HG02870 (cell line): ENCODE measurements at regions not wholly inside any gene's neighbourhood (a gene's known extent, or its start where the extent isn't known, plus 50 kb on each side); places are given as distances from the start of the nearest gene placed in this dataset.
"Not testable (repeated sequence)": the region's sequence is repeated elsewhere in the genome, so short reads cannot be mapped to it uniquely, and the experiment has no call there.

Experiments used
- ATAC-seq: cut with Tn5 transposase; IDR thresholded peaks from one replicate; pipeline ENCODE4 v1.9.1; 2021; ENCODE audit warnings: mild to moderate bottlenecking, moderate library complexity; ENCODE audit not compliant: unreplicated experiment

DNA sequence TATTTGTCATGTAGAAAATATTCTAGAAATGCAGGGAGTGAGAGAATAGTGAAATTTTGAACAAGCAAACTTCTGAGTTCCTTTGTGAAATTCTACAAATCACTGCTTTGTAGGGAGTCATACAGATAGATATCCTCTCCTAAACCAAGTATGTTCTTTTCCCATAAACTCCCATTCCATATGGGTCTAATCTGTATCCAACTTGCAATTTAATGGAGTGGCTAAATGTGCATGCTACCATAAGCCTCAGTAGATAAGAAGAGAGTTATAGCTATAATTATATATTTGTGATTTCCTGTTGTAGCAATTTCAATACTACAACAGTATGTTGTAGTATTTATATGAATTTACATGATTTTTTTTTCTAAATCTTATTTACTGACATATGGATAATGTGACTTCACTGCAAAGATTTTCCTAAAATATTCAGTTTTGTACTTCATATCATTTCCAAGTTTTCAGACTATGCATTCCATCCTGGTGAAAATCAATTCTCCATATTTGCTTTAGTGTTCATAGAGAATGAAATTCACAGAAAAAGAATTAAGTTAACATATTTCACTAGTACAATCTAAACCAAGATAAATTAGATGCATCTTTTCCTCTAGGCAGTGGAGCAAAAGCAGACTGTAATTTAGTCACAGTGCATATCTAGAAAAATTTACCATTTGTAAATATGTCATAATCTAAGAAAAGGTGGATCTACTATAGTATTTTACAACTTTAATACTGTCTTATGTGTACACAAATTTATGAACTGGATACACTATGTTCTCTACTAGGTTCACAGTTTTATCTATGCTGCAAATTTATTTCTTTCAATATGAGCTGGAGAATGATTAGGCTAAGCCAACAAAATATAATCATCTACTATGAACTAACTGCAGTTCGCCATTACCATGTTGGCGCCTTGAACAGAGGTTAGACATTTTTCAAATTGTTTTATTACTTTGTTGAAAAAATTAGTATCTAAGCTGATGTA is 372.9 kb upstream of the NDST3 start:
- ATAC-seq: no peak

DNA sequence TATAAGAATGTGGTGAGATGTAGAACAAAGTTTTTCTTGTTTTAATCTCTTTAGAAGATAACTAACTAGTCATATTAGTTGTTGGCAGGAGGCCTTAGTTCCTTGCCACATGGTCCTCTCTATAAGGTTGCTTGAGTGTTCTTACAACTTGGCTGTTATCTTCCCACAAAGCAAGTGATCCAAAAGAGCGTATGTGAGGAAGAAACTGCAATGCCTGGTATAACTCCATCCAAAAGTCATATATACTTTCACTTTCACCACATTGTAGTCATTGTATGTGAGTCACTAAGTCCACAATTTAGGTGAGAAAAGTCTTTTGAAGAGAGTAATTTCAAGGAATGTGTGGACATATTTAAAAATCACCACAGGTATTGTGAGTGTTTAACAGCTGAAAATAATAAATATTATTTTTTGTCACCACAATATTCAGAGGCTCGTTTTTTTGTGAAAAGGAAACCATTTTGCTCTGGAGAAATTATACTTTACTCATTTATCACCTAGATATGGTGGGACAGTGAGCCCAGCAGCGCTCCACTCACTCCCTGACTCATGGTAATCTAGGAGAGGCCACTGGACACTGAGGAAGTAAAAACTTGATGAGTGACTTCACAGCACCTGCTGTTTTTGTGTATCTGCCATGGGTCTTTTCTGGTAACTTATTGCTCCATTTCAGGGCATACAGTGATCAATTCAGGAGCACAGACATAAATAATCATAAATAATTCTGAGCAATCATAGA is 369.4 kb upstream of the NDST3 start:
- no peak for ATAC-seq

GRCh38 chr4:117676153-117676552 is 358.1 kb upstream of the NDST3 start:
- ATAC-seq: no peak

DNA sequence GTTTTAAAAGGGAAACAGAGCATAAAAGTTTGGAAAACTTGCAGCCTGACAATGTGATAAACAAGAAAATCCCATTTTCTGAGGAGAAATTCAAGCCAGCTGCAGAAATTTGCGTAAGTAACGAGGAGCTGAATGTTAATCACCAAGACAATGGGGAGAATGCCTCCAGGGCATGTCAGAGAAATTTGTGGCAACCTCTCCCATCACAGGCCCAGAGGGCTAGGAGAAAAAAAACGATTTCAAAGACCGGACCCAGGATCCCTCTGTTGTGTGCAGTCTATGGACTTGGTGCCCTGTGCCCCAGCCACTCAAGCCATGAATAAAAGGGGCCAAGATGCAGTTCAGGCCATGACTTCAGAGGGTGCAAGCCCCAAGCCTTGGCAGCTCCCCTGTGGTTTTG is 355.4 kb upstream of the NDST3 start:
- ATAC-seq: no peak

- no peak for ATAC-seq
Measured at GRCh38 chr4:117691572-117692351, 342.5 kb upstream of the NDST3 start.

- no peak for ATAC-seq
Measured at GRCh38 chr4:117692538-117692937, 341.7 kb upstream of the NDST3 start.

DNA sequence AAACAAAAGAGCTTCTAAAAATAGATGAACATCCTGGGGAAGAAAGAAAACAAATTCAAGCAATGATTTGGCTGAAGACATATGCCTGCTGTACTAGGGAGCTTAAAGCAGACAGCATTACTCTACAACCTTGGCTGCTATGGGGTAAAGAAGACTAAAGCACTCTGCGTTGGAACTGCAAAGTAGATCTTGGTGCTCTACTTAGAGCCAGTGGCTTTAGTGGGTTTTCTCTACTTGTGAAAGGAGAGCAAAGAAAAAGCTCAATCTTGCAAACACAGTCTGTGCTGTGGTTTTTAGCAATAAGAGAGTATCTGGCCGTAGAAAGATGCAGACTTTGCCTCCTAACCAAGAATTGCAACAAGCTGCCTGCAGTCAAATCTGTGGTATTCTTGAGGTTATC is 334.7 kb upstream of the NDST3 start:
- no peak for ATAC-seq

DNA sequence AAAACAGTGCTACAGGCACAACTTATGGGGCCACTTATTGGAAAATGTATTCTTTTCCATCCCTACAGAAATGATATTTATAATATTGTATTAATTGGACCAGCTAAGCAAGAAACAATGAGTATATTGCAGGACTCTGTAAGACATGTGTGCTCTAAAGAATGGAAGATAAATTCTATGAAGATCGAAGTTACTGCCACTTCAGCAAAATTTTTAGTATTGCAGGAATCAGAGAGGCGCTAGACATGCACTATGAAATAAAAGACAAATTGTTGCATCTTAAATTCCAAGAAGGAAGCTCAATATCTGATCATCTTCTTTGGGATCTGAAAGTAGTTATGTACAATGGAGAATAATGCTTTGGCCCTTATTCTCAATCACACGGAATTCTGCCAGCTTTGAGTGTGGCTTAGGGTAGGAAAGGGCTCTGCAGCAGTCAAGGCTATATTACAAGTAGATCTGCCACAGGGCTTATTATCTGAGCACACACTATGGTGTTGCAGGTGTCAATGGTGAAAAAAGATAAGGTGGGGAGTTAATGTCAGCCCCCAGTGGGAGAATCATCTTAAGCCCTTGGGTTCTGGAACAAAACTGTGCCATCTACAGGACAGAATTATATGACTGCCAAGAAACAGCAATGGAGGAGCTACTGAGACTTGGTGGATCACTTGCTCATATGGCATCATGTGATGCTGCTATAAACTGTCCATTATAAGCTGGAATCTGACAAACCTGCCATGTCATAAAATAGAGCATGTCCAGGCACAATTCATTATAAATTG is 334.0 kb upstream of the NDST3 start:
- no peak for ATAC-seq

DNA sequence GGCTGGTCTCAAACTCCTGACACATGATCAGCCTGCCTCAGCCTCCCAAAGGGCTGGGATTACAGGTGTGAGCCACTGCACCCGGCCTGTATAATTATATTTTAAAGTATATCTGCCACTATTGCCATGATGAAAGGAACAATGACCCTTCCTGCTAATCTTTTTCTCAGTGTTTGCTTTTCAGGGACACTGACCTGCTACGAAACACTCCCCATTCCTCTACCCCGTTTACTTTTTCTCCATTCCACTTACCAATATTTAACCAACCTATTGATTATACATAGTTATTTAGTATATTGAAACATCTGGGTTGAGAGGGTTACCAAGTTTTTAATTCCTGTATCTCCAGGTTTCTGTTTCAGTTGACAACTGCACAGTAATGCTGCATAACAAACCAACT is 331.9 kb upstream of the NDST3 start:
- no peak for ATAC-seq

GRCh38 chr4:117704721-117705120 is 329.6 kb upstream of the NDST3 start:
- ATAC-seq: no peak

GRCh38 chr4:117740736-117741135 is 293.6 kb upstream of the NDST3 start:
- ATAC-seq: no peak

GRCh38 chr4:117745379-117745778 is 288.9 kb upstream of the NDST3 start:
- ATAC-seq: not testable (repeated sequence)

GRCh38 chr4:117755438-117755837 is 278.8 kb upstream of the NDST3 start:
- ATAC-seq: no peak

GRCh38 chr4:117768610-117769009 is 265.7 kb upstream of the NDST3 start:
- no peak for ATAC-seq

DNA sequence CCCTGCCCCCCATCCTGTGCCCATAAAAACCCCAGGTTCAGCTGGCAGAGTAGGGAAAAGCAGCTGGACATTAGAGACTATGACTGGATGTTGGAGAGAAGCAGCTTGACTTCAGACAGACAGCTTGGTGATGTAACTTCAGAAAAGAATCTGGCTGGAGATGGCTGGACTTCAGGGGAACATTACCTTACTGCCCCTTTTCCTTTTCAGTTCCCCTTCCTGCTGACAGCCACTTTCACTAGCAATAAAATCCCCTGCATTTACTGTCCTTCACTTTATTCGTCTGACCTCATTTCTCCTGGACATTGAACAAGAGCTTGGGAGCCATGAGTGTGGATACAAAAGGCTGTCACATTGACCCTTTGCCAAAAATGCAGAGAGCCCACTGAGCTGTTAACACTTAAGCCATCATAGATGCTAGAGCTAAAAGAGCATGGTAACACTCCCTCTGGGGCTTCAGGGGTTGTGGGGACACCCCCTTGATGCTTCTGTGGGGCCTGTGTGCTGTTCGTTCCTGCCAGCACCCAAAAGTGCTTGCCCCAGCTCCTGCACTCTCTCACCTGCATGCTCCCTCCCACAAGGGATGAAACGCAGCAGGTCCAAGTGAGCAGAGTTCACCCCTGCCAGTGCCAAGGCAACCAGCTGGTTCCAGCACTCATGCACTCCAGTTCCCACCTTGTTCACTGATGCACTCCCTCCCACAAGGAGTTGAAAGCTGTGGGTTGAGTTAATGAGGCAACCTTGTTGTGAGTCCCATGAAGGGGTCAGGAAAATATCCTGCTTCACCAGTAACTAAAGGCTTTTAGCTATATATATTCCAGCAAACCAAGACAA is 263.8 kb upstream of the NDST3 start:
- no peak for ATAC-seq

DNA sequence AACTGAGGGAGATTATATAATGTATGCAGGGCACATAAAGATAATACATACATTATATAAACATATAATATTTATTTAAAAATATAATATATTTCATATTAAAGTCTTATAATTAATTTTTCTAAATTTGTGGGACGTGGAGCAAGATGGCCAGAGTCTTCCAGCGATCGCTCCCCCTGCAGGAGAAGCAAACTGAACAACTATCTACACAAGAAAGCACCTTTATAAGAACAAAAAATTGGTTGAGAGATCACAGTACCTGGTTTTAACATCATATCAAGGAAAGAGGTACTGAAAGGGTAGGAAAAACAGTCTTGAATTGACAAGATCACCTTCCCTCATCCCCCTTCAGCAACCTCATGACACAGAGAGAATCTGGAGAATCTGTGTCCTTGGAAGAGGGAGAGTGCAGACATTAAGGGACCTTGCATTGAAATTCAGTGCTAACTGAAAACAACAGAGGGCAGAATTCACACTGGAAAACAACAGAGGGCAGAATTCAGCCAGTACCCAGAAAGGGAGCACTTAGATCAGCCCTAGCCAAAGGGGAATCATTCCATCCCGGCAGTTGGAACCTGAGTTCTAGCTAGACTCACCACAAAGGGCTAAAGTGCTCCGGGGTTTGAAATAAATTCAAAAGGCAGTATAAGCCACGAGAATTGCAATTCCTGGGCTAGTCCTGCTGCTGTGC is 262.5 kb upstream of the NDST3 start:
- no peak for ATAC-seq

GRCh38 chr4:117773064-117773936 is 261.0 kb upstream of the NDST3 start:
- ATAC-seq: no peak

DNA sequence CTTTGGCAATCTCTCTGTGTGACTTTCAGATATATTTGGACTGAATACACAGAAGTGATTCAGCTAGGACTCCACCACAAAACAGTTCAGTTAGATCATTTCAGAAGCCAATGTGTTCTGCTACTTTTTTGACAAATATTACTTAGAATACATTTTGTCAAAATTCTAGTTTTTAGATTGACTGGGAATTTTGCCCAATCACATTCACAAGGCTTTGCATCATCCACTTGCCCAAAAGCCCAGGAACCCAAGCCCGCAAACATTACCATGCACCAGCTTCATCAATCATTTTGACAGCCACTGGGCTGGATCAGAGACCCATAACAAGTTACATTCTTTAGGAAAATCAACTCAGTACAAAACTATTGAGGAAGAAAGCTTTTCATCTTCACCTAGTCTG is 256.6 kb upstream of the NDST3 start:
- ATAC-seq: no peak
